KMS-11 (cell line): ENCODE measurements at regions not wholly inside any gene's neighbourhood (a gene's known extent, or its start where the extent isn't known, plus 50 kb on each side); places are given as distances from the start of the nearest gene placed in this dataset.

ENCODE experiments used
- H2AFZ ChIP-seq: fragments of 200-600 bp; sonication (generic); 2 replicates; pipeline ENCODE4 v1.6.1; 2016; ENCODE audit warnings: antibody characterized with exemption, mixed run types, low read depth
- H3K27ac ChIP-seq: fragments of 200-600 bp; sonication (generic); 2 replicates; pipeline ENCODE4 v1.6.1; 2016; ENCODE audit warnings: mild to moderate bottlenecking, mixed run types
- H3K27me3 ChIP-seq: fragments of 200-600 bp; sonication (generic); 2 replicates; pipeline ENCODE4 v1.6.1; 2017; ENCODE audit warnings: mild to moderate bottlenecking, low read depth, mixed run types, moderate library complexity; ENCODE audit not compliant: insufficient read depth
- H3K36me3 ChIP-seq: fragments of 200-600 bp; sonication (generic); 2 replicates; pipeline ENCODE4 v1.6.1; 2017; ENCODE audit warnings: mild to moderate bottlenecking, mixed run types; ENCODE audit not compliant: insufficient read depth
- H3K4me1 ChIP-seq: fragments of 200-600 bp; sonication (generic); 2 replicates; pipeline ENCODE4 v1.6.1; 2016; ENCODE audit warnings: mild to moderate bottlenecking, low read depth, mixed run types; ENCODE audit not compliant: poor library complexity, severe bottlenecking
- H3K4me2 ChIP-seq: fragments of 200-600 bp; sonication (generic); 2 replicates; pipeline ENCODE4 v1.7.0; 2016; ENCODE audit warnings: mild to moderate bottlenecking, mixed run types
- H3K4me3 ChIP-seq: fragments of 200-600 bp; sonication (generic); IDR thresholded peaks from 2 replicates; pipeline ENCODE4 v1.6.1; 2017; ENCODE audit warnings: low read depth, low read length, mixed read lengths; ENCODE audit not compliant: insufficient read depth
- H3K79me2 ChIP-seq: fragments of 200-600 bp; sonication (generic); 2 replicates; pipeline ENCODE4 v1.6.1; 2016; ENCODE audit warnings: low read depth, mixed run types; ENCODE audit not compliant: insufficient read depth
- H3K9ac ChIP-seq: fragments of 200-600 bp; sonication (generic); 2 replicates; pipeline ENCODE4 v1.6.1; 2016; ENCODE audit warnings: mild to moderate bottlenecking, mixed run types
- H4K20me1 ChIP-seq: fragments of 200-600 bp; sonication (generic); 2 replicates; pipeline ENCODE4 v1.6.1; 2016; ENCODE audit warnings: mild to moderate bottlenecking, mixed run types; ENCODE audit not compliant: insufficient read depth
- CTCF ChIP-seq: fragments of 200-600 bp; sonication (generic); conservative IDR thresholded peaks from 2 replicates; pipeline ENCODE4 v1.6.1; 2017; ENCODE audit warnings: low read depth, mild to moderate bottlenecking, antibody characterized with exemption, low read length, moderate library complexity, mixed read lengths

GRCh38 chr4:136461533-136461932 lies 1070.8 kb downstream of the PCDH18 start:
- Histone ChIP-seq H3K27ac (no peak overlapping the region), H3K4me1 (no peaks in the 10 kb centered on the region), H3K4me3 (no peak overlapping the region), H3K9ac (no peak overlapping the region), H4K20me1 (no peaks in the 10 kb centered on the region), H3K36me3 (no peaks in the 10 kb centered on the region), H3K27me3 (no peaks in the 10 kb centered on the region), H3K79me2 (no peaks in the 10 kb centered on the region), H3K4me2 (no peak overlapping the region), H2AFZ (no peak overlapping the region)
- no peak for TF ChIP-seq CTCF

- H4K20me1 ChIP-seq = no peaks in the 10 kb centered on the region
- no peaks in the 10 kb centered on the region for H3K27me3 ChIP-seq
- TF ChIP-seq CTCF = no peak
- no peak overlapping the region for H3K9ac ChIP-seq
- no peaks in the 10 kb centered on the region for H3K36me3 ChIP-seq
- H3K4me3 ChIP-seq = no peak overlapping the region
- no peak overlapping the region for H3K4me2 ChIP-seq
- H3K27ac ChIP-seq = no peak overlapping the region
- H3K4me1 ChIP-seq = no peaks in the 10 kb centered on the region
- H3K79me2 ChIP-seq = no peaks in the 10 kb centered on the region
- no peak overlapping the region for H2AFZ ChIP-seq
Measured at GRCh38 chr4:136458326-136458725, 1074.0 kb downstream of the PCDH18 start.

DNA sequence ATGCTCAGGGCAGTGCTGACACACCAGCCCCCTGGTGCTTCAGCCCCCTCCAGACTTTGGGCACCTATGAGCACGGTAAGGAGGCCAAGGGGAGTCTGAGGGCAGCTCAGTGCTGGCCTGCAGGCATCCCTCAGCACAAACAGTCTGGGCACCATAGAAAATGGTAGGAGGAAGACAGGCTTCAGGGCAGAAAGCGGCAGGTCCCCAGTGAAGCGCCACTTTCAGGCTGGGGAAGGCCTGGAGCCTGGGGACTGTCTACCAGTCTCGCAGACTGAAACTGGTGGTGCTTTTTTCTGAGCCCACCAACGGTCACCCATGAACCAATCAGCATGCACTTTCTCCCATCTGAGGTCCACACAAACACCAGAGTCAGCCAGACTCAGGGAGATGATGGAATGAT lies 1074.7 kb downstream of the PCDH18 start:
- Histone ChIP-seq H3K27ac (no peak overlapping the region), H3K4me1 (no peaks in the 10 kb centered on the region), H3K79me2 (no peaks in the 10 kb centered on the region), H4K20me1 (no peaks in the 10 kb centered on the region), H3K9ac (no peak overlapping the region), H3K36me3 (no peaks in the 10 kb centered on the region), H2AFZ (no peak overlapping the region), H3K27me3 (no peaks in the 10 kb centered on the region), H3K4me3 (no peak overlapping the region), H3K4me2 (no peak overlapping the region)
- TF ChIP-seq CTCF = no peak

DNA sequence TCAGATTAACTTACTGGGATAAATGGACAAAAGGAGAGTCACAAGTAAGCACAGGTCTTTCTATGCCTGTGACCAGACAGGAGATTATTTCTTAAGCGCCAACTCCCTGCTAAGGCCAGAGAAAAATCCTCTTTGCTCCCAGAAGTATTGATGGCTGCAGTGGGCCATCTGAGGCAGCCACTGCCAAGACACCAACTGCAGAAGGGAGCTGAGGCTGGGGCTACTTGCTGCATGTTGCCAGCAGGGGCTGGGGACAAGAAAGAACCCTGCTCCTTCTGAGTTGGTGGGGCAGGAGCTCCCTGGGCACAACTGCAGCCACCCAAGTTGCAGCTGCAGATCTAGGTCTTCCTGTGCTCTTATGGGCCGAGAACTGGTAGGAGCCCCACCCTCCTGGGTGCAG lies 1075.3 kb downstream of the PCDH18 start:
- no peak overlapping the region for H3K4me2 ChIP-seq
- no peaks in the 10 kb centered on the region for H3K27me3 ChIP-seq
- no peak for TF ChIP-seq CTCF
- H3K36me3 ChIP-seq = no peaks in the 10 kb centered on the region
- no peak overlapping the region for H3K27ac ChIP-seq
- H3K79me2 ChIP-seq = no peaks in the 10 kb centered on the region
- no peaks in the 10 kb centered on the region for H4K20me1 ChIP-seq
- H3K4me1 ChIP-seq = no peaks in the 10 kb centered on the region
- H2AFZ ChIP-seq = no peak overlapping the region
- H3K4me3 ChIP-seq = no peak overlapping the region
- H3K9ac ChIP-seq = no peak overlapping the region

DNA sequence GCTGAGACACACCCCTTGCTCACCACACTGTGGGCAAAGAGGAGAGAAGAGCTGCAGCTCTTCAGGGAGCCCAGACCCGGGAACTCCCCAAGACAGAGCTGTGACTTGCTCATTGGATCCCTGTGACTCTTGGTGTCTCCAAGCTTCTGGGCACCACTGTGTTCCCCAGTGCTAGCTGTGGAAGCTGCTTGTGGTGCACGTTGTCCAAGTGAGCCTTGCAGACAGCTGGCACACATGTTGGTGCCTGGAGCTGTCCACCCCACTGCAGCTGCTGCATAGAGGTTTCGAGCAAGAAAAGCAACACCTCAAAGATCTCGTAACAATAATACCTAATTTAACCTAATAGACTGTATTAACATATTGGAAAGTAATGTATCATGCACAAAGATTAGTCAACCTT lies 1089.3 kb downstream of the PCDH18 start:
- H3K9ac ChIP-seq = no peak overlapping the region
- H3K4me2 ChIP-seq = no peak overlapping the region
- no peaks in the 10 kb centered on the region for H3K4me1 ChIP-seq
- H3K4me3 ChIP-seq = no peak overlapping the region
- H3K27ac ChIP-seq = no peak overlapping the region
- H3K36me3 ChIP-seq = no peaks in the 10 kb centered on the region
- no peak overlapping the region for H2AFZ ChIP-seq
- H3K79me2 ChIP-seq = no peaks in the 10 kb centered on the region
- no peaks in the 10 kb centered on the region for H3K27me3 ChIP-seq
- no peaks in the 10 kb centered on the region for H4K20me1 ChIP-seq
- no peak for TF ChIP-seq CTCF
